Tibial artery (tissue), 4 donors: ENCODE measurements at regions not wholly inside any gene's neighbourhood (a gene's known extent, or its start where the extent isn't known, plus 50 kb on each side); places are given as distances from the start of the nearest gene placed in this dataset.

Source experiments
- DNase-seq, 2 donors: peaks; one replicate each; pipeline ENCODE4 v3.0.0-alpha.2; 2019
- H3K27ac ChIP-seq, 2 donors: fragments of 200-600 bp; sonication (generic) in 1 of 2; 1 replicate in 1 of 2; 2 replicates in 1 of 2; pipeline ENCODE4 v1.5.1; 2018 to 2019; ENCODE audit warnings: mild to moderate bottlenecking in 1 of 2
- H3K27me3 ChIP-seq, 2 donors: fragments of 200-600 bp; sonication (generic) in 1 of 2; one replicate each; pipeline versions ENCODE4 v1.5.1 to v1.6.0; 2016 to 2019
- H3K36me3 ChIP-seq, 3 donors: fragments of 200-600 bp; sonication (generic) in 2 of 3; one replicate each; pipeline ENCODE4 v1.5.1; 2016 to 2019; ENCODE audit warnings: mild to moderate bottlenecking in 2 of 3
- H3K4me1 ChIP-seq, 4 donors: fragments of 200-600 bp; sonication (generic) in 2 of 4; 1 replicate in 3 of 4; 2 replicates in 1 of 4; pipeline ENCODE4 v1.5.1; 2016 to 2019
- H3K4me3 ChIP-seq, 2 donors: fragments of 200-600 bp; sonication (generic) in 1 of 2; 1 replicate in 1 of 2; 2 replicates in 1 of 2; pipeline ENCODE4 v1.5.1; 2018 to 2019; ENCODE audit warnings: mild to moderate bottlenecking in 2 of 2
- H3K9me3 ChIP-seq, 3 donors: fragments of 200-600 bp; sonication (generic) in 1 of 3; one replicate each; pipeline ENCODE4 v1.5.1; 2016 to 2019
- CTCF ChIP-seq, 2 experiments: fragments of 200-600 bp in 1 of 2; fragments of 450-650 bp in 1 of 2; IDR thresholded peaks; one replicate each; pipeline ENCODE4 v1.5.1; 2017 to 2019; ENCODE audit warnings: antibody characterized with exemption in 2 of 2, mild to moderate bottlenecking in 1 of 2, moderate library complexity in 1 of 2
- intact Hi-C: fragments of 100-400 bp; cut with DNase I; formaldehyde crosslinking; loops from one replicate; pipeline ENCODE4 v1.15.0; 2023; ENCODE audit warnings: low total_unique reads

GRCh38 chr10:88158526-88159122 lies 295.2 kb downstream of the PTEN start:
- no peak for DNase-seq
- Histone ChIP-seq H3K9me3 (no peaks in the 10 kb centered on the region), H3K27ac (peak overlapping the region; percentile 70 to 80), H3K4me1 (peaks cover 0 to 23% (median 15%) of the 10 kb centered on the region in 4 donors), H3K4me3 (no peak overlapping the region), H3K36me3 (no peaks in the 10 kb centered on the region), H3K27me3 (no peaks in the 10 kb centered on the region)
- no peak for TF ChIP-seq CTCF (IDR thresholded peaks at IDR 0.05)
- intact Hi-C loops = loop anchor here (10.0 kb wide), 1 partner anchor 226 kb away; no protein-coding TSS in a partner anchor

DNA sequence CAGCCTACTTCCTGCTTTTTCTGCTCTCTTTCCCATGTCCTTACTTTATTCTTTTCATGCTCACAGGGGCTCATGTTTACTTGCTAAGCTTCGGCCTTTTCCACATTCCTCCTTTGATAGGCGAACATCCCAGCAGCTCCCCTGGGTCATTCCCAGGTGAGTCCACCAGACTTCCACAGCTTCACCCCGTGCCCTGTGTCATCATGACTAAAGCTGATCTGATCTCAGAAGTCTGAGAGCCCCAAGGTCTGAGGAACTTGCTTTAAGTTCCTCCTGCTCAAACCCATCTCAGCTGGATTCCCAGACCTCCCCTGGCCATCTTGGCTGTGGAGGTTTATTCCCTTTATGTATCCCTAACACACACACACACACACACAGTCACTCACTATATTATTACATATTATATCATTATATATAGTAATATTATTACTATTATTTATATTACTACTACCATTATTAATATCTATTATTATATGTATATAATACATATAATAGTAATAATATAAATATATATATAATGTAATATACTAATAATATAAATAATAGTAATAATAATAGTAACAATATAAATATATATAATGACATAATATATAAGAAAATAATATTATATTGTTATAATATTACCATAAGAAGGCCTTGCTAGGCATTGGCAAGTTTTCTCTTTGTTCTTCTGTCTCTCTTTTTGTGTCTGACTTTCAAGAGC lies 295.9 kb downstream of the PTEN start:
- Histone ChIP-seq H3K4me3 (no peak overlapping the region), H3K27me3 (no peaks in the 10 kb centered on the region), H3K9me3 (no peaks in the 10 kb centered on the region), H3K36me3 (no peaks in the 10 kb centered on the region), H3K27ac (peak overlapping the region; percentile 70 to 80), H3K4me1 (peaks cover 0 to 23% (median 15%) of the 10 kb centered on the region in 4 donors)
- no peak for DNase-seq
- no peak for TF ChIP-seq CTCF (IDR thresholded peaks at IDR 0.05)
- intact Hi-C loops = loop anchor here (10.0 kb wide), 1 partner anchor 226 kb away; no protein-coding TSS in a partner anchor

- H3K27ac ChIP-seq = no peak overlapping the region
- no peaks in the 10 kb centered on the region for H3K9me3 ChIP-seq
- H3K4me1 ChIP-seq = peaks cover 0 to 32% (median 20%) of the 10 kb centered on the region in 4 donors
- intact Hi-C loops = no loop called here
- no peak for TF ChIP-seq CTCF (IDR thresholded peaks at IDR 0.05)
- no peaks in the 10 kb centered on the region for H3K36me3 ChIP-seq
- no peak overlapping the region for H3K4me3 ChIP-seq
- H3K27me3 ChIP-seq = no peaks in the 10 kb centered on the region
- DNase-seq = no peak
These were observed 297.6 kb downstream of the PTEN start for GRCh38 chr10:88161070-88161469.

DNA sequence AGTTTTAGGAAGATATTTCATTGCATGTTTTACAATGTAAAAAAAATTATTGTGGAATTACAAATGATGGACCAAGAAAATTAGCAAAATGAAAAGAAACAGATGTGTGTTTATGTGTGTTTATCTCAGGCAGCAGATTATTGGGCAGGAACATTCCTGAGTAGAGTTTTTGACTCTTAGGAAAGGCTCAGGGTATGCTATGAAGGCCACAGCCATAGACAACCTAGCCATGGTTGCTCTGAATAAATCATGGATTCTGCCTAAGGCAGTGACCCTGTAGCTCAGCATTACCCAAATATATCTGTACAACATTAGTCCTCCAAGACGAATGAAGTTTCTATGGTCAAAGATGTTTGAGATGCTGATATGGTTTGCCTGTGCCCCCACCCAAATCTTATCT lies 298.3 kb downstream of the PTEN start:
- Histone ChIP-seq H3K36me3 (no peaks in the 10 kb centered on the region), H3K4me1 (peaks cover 0 to 39% (median 23%) of the 10 kb centered on the region in 4 donors), H3K27ac (no peak overlapping the region), H3K27me3 (no peaks in the 10 kb centered on the region), H3K4me3 (no peak overlapping the region), H3K9me3 (no peaks in the 10 kb centered on the region)
- no peak for TF ChIP-seq CTCF (IDR thresholded peaks at IDR 0.05)
- no peak for DNase-seq
- intact Hi-C loops = no loop called here

- TF ChIP-seq CTCF (IDR thresholded peaks at IDR 0.05) = no peak
- Histone ChIP-seq H3K36me3 (no peaks in the 10 kb centered on the region), H3K4me1 (peaks cover 0 to 38% (median 19%) of the 10 kb centered on the region in 4 donors), H3K27me3 (no peaks in the 10 kb centered on the region), H3K4me3 (no peak overlapping the region), H3K27ac (no peak overlapping the region), H3K9me3 (no peaks in the 10 kb centered on the region)
- no peak for DNase-seq
- intact Hi-C loops = no loop called here
These were observed 299.4 kb downstream of the PTEN start for GRCh38 chr10:88162852-88163251.
